C4-2B (cell line): ENCODE measurements at regions not wholly inside any gene's neighbourhood (a gene's known extent, or its start where the extent isn't known, plus 50 kb on each side); places are given as distances from the start of the nearest gene placed in this dataset.
"Not testable (repeated sequence)": the region's sequence is repeated elsewhere in the genome, so short reads cannot be mapped to it uniquely, and the experiment has no call there.

ENCODE experiments used
- H3K27ac ChIP-seq: fragments of 450-650 bp; 2 replicates; pipeline ENCODE4 v1.5.1; 2017
- CTCF ChIP-seq: fragments of 450-650 bp; conservative IDR thresholded peaks from 2 replicates; pipeline ENCODE4 v1.5.1; 2017; ENCODE audit warnings: mild to moderate bottlenecking
- ZFX ChIP-seq: fragments of 450-650 bp; IDR thresholded peaks from 2 replicates; pipeline ENCODE4 v1.6.1; 2017

- no peak for TF ChIP-seq ZFX
- no peak for TF ChIP-seq CTCF
- no peak overlapping the region for H3K27ac ChIP-seq
Observed at GRCh38 chr2:105669384-105669891, 75.3 kb upstream of the NCK2 start.

- TF ChIP-seq CTCF: no peak
- TF ChIP-seq ZFX: no peak
- no peak overlapping the region for H3K27ac ChIP-seq
Observed at GRCh38 chr2:105665480-105665879, 79.2 kb upstream of the NCK2 start.

GRCh38 chr2:105660489-105660888 lies 84.2 kb upstream of the NCK2 start:
- TF ChIP-seq ZFX: no peak
- TF ChIP-seq CTCF: no peak
- H3K27ac ChIP-seq: no peak overlapping the region

- H3K27ac ChIP-seq: not testable (repeated sequence)
Observed at GRCh38 chr2:105655723-105656606, 88.7 kb upstream of the NCK2 start.

GRCh38 chr2:105655244-105655643 lies 89.5 kb upstream of the NCK2 start:
- TF ChIP-seq ZFX: no peak
- TF ChIP-seq CTCF: no peak
- no peak overlapping the region for H3K27ac ChIP-seq

- no peak overlapping the region for H3K27ac ChIP-seq
- TF ChIP-seq ZFX (no peak), CTCF (no peak)
Observed at GRCh38 chr2:105654474-105655004, 90.2 kb upstream of the NCK2 start.

GRCh38 chr2:105653302-105653701 lies 91.4 kb upstream of the NCK2 start:
- no peak overlapping the region for H3K27ac ChIP-seq
- TF ChIP-seq CTCF: no peak
- no peak for TF ChIP-seq ZFX
